GM18907 (cell line): ENCODE measurements at regions not wholly inside any gene's neighbourhood (a gene's known extent, or its start where the extent isn't known, plus 50 kb on each side); places are given as distances from the start of the nearest gene placed in this dataset.
"Not testable (repeated sequence)": the region's sequence is repeated elsewhere in the genome, so short reads cannot be mapped to it uniquely, and the experiment has no call there.

Source experiments
- ATAC-seq: cut with Tn5 transposase; IDR thresholded peaks from one replicate; pipeline ENCODE4 v1.9.1; 2021; ENCODE audit warnings: mild to moderate bottlenecking, moderate library complexity; ENCODE audit not compliant: unreplicated experiment

DNA sequence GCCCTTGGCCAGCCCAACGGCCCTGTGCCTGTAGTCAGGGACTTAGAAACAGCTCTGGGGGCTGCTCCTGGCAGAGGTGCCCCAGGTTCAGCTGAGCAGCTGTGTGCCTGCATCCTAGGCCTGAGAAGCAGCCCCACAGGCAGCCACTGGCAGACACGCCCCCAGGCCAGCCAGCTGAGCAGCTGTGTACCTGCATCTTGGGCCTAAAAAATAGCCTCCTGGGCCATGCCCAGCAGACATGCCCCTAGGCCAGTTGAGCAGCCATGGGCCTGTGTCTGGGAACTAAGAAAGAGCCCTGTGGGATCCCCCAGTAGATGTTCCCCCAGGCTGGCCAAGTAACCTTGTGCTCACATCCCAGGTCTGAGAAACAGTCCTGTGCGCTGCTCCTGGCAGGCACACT, 64.0 kb downstream of the TBR1 start:
- ATAC-seq = no peak

DNA sequence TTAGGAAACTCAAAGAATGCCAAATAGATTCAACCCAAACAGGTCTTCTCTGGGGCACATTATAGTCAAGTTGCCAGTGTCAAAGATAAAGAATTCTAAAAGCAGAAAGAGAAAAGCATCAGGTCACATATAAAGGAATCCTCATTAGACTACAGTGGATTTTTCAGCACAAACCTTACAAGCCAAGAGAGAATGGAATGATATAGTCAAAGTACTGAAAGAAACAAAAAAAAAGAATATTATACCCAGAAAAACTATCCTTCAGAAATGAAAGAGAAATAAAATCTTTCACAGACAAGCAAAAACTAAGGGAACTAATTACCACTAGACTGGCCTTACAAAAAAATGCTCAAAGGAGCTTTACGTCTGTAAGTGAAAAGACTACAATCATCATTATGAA, 65.5 kb downstream of the TBR1 start:
- ATAC-seq = no peak

- no peak for ATAC-seq
These were observed 68.0 kb downstream of the TBR1 start for GRCh38 chr2:161484061-161484460.

DNA sequence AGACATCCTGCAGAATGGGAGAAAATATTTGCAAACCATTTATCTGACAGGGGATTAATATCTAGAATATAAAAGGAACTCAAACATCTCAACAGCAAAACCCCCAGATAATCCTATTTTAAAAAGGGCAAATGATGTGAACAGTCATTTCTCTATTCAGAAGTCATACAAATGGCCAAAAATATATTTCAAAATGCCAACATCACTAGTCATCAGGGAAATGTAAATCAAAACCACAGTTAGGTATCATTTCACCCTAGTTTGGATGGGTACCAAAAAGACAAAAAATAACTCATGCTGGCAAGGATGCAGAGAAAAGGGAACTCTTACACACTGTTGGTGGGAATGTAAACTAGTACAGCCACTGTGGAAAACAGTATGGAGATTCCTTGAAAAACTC, 70.0 kb downstream of the TBR1 start:
- ATAC-seq = no peak

- no peak for ATAC-seq
These were observed 72.1 kb downstream of the TBR1 start for GRCh38 chr2:161488131-161488699.

DNA sequence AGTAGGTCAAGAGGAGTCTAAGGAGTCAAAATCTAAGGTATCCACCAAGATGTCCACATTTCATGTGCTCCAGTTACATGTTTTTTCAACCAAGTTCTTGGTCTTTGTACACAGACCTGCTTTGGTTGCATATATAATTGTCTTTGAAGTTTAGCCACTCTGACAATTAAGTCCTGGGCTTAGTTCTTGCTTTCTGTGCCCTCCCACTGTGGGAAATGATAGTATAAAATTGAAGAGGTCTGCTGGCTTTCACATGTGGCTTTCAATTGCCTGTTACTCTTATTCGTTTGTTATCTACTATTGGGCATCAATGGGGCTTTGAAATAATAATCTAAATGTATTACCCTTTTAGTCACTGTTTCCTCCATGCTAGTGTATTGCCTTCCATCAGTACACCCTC, 72.8 kb downstream of the TBR1 start:
- no peak for ATAC-seq

DNA sequence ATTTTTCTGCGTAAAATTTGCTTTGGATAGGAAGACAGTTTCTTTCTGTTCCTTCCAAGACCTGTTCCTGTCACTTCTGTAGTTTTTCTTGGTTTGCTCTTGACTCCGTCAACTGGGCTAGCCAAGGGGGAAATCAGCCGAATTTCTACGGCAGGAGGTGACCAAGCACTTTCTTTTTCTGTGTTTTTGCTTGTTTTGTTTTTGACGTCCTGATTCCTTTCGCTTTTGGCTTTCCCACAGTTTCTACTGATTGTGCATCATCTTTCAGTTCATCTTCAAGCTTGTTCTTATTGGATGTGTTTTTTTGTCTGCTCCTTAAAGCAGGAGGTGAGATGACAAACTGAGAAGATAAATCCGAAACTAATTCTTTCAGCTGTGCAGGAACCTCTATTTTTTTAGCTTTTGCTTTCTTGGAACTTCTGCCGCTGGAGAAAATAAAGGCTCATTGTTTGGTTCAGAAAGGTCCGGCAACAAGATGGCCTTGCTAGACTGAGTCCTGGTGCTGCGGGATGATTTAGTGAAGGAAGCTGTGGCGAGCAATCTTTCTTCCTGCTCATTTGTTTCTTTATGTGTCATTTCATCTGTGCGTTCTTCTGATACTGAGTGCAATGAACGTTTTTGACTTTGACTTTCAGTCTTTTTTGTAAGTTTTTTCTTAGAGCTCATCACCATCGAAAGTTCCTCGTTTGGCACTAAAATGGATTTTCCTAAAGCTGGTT, 85.0 kb downstream of the TBR1 start:
- peak; percentile 66 for ATAC-seq

- not testable (repeated sequence) for ATAC-seq
These were observed 86.2 kb downstream of the TBR1 start for GRCh38 chr2:161502279-161502678.

DNA sequence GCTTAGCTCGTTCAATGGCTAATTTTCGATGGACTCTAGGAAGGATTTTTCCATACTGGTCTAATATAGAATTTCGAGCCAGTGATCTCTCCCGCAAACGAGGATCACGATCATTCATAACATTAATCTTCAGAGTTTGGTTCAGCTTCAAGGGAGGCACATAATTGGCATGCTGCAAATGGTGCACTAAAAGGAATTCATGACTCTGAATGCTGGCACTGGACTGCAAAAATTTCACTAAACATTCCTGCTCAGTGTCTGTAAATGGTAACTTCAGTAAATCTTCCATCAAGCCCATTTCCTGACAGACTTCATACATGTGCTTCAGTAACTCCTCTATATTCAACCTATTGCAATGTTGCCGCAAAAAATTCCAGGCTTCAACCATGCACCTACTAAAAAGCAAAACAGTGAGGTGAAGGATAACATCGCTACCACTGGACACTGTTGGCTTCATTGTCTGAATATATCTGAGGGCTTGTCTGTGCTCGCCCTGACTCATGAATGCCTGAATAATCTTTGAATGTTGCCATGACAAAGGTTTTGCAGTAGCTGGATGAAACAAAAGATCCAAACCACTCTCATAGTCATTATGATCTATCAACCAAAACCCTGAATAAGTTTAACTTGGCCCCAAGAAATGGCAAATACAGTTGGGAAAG, 88.7 kb downstream of the TBR1 start:
- not testable (repeated sequence) for ATAC-seq

DNA sequence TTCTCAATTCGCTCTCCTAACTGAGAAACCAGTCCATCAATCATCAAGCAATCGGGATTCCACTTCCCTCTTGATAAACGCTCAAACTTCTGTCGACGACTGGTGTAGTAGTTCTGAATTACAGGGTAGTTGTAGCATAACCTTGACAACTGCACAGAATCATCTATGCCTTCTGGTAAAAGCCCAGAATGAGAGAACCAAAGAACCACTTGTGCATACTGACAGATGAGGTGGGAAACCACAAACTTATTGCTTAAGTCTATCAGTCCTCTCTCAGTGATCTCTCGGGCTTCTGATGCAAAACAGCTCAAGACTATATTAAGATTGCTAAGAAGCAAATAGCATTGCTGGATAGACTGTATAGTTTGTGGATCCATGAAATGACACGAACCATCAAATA, 89.4 kb downstream of the TBR1 start:
- not testable (repeated sequence) for ATAC-seq

- not testable (repeated sequence) for ATAC-seq
These were observed 97.4 kb downstream of the TBR1 start for GRCh38 chr2:161513295-161514032.

DNA sequence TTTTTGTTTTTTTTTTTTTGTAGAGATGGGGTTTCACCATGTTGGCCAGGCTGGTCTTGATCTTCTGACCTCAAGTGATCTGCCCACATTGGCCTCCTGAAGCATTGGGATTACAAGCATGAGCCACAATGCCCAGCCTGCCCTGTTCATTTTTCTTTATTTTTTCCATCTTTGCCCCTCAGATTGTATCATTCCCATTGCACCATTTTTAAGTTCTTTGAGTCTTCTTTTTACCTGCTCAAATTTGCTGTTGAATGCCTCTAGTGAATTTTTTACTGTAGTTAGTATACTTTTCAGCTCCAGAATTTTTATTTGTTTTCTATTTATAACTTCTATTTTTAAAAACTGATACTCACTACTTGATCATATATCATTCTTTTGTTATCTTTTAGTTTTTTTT, 101.4 kb upstream of the SLC4A10 start:
- no peak for ATAC-seq

DNA sequence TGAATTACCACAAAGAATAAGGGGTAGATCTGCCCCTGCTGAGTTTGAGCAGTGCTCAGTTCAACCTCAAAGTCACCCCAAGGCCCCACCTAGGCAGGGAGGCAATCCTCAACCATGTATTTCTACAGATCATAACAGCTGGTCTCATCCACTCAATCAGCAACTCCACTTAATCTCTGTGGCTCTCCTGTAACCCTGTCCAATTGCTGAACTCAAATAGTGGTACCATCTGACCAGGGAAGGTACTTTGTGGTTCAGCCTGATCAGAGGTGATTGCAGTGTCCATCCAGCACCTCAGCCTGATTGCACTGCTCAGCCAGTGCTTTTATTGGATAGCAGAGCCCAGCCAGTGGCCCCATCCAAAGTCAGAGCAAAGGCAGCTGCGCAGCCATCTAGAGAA, 91.0 kb upstream of the SLC4A10 start:
- no peak for ATAC-seq

- no peak for ATAC-seq
These were observed 77.6 kb upstream of the SLC4A10 start for GRCh38 chr2:161546635-161547034.

- ATAC-seq = no peak
These were observed 77.1 kb upstream of the SLC4A10 start for GRCh38 chr2:161547130-161547529.

- no peak for ATAC-seq
These were observed 72.2 kb upstream of the SLC4A10 start for GRCh38 chr2:161552015-161552414.

DNA sequence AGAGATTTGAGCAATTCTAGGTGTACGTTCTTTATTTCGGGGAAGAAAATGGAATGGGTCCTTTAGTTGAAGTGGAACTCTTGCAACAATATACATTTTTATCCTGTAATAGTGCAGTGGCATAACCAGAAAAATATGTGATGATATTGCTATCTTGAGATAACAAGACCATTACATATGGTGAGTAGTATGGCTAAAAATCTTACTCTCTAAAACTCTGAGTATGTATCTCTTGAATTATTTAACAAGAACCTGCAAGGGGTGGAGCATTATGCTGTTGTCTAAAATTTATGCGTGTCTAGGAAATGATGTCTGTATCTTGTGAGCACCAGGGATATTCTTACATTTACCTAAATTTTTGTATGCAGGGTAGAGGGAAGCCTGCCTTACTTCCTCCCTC, 68.4 kb upstream of the SLC4A10 start:
- no peak for ATAC-seq

- ATAC-seq = no peak
These were observed 67.8 kb upstream of the SLC4A10 start for GRCh38 chr2:161556440-161556839.

DNA sequence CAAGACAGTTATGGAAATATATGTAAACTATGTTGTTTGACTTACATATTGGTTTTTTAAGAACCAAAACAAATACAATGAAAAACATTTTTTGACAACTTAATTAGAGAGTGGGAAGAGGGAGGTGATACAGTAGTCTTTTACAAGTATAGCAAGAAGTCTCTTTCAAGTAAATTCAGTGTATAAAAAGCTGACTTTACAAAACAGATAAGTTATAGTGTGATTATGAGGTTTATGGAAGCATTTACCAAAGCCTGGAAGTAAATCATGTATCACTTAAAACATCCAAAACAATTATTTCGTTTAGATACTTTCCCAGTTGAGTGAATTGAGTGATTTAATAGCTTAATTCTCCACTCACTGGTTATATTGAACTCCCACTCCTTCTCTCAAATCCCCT, 66.7 kb upstream of the SLC4A10 start:
- no peak for ATAC-seq

DNA sequence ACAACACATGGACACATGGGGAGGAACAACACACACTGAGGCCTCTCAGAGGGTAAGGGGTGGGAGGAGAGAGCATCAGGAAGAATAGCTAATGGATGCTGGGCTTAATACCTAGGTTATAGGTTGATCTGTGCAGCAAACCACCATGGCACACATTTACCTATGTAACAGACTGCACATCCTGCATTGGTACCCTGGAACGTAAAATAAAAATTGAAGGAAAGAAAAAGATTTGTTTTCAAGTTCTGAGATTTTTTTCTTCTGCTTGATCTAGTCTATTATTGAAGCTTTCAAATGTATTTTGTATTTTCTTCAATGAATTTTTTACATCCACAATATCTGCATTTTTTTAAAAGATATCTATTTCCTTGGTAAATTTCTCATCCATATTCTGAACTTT, 59.3 kb upstream of the SLC4A10 start:
- no peak for ATAC-seq

DNA sequence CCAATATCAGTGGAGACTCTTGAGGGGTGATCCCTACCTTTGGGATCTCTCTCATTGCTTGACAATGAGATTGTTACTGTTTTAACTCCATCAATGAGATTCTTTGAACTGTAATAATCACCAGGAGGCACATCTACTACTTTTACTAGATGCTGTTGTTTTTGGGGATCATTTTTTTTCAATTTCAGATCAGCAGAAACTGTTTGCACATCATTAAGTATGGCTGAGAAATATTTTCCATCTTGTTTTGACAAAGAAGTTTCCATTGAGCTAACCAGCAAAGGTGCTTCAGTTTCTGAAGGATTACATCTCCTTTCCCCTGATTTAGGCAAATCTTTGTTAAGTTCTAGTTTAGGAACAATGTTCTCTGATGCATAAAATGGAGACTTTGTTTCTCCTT, 54.8 kb upstream of the SLC4A10 start:
- no peak for ATAC-seq
